ENCODE measurements at regions not wholly inside any gene's neighbourhood (a gene's known extent, or its start where the extent isn't known, plus 50 kb on each side); places are given as distances from the start of the nearest gene placed in this dataset.

DNA sequence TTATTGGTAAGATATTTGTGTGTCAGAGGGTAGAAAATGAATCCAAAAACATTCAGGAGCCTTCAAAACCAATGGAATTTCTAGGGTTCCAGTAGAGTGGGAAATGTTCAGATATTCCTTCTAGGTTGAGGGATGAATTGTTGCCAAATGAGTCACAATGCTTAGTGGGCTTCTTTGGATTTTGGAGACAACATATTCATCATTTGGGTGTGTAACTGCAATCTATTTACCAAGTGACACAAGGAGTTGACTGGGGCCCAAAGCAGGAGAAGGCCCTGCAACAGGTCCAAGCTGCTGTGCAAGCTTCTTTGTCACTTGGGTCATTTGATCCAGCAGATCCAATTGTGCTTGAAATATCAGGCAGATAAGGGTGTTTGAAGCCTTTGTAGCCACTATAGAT, 551.5 kb upstream of the PITX2 start:
- TF ChIP-seq, protein P1, sequence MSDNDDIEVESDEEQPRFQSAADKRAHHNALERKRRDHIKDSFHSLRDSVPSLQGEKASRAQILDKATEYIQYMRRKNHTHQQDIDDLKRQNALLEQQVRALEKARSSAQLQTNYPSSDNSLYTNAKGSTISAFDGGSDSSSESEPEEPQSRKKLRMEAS (IDR thresholded peaks at IDR 0.05; ENCODE audit: insufficient read depth, insufficient read length): no peak
- TF ChIP-seq, protein P2, sequence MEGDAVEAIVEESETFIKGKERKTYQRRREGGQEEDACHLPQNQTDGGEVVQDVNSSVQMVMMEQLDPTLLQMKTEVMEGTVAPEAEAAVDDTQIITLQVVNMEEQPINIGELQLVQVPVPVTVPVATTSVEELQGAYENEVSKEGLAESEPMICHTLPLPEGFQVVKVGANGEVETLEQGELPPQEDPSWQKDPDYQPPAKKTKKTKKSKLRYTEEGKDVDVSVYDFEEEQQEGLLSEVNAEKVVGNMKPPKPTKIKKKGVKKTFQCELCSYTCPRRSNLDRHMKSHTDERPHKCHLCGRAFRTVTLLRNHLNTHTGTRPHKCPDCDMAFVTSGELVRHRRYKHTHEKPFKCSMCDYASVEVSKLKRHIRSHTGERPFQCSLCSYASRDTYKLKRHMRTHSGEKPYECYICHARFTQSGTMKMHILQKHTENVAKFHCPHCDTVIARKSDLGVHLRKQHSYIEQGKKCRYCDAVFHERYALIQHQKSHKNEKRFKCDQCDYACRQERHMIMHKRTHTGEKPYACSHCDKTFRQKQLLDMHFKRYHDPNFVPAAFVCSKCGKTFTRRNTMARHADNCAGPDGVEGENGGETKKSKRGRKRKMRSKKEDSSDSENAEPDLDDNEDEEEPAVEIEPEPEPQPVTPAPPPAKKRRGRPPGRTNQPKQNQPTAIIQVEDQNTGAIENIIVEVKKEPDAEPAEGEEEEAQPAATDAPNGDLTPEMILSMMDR (IDR thresholded peaks at IDR 0.05; ENCODE audit: extremely low read depth in 1 of 2, insufficient read depth in 1 of 2, low read depth in 1 of 2, low read length in 2 of 2): no peak
- TF ChIP-seq EZH2 (IDR thresholded peaks at IDR 0.05; ENCODE audit: borderline replicate concordance, low read depth, low read length, severe bottlenecking): no peak
- TF ChIP-seq POLR2A (IDR thresholded peaks at IDR 0.05; ENCODE audit: low read depth, low read length): no peak
- no peak for TF ChIP-seq POLR2AphosphoS5 (IDR thresholded peaks at IDR 0.05; ENCODE audit: insufficient read depth, low read depth, low read length)

Data from endothelial cell of umbilical vein (primary cell).